Bronchial epithelial cell (primary cell): ENCODE measurements at regions not wholly inside any gene's neighbourhood (a gene's known extent, or its start where the extent isn't known, plus 50 kb on each side); places are given as distances from the start of the nearest gene placed in this dataset.

Experiments used
- DNase-seq: peaks from one replicate; pipeline ENCODE4 v3.0.0-alpha.2; 2010; ENCODE audit warnings: low read depth
- FAIRE-seq: peaks from 2 replicates; lab custom pipeline; 2011; peaks lifted over from hg19 to GRCh38; lab: Jason Lieb, UNC
- H3K27me3 ChIP-seq: 2 replicates; pipeline ENCODE4 v1.5.1; 2011; ENCODE audit warnings: low read length; ENCODE audit not compliant: control insufficient read depth, insufficient read depth
- H3K36me3 ChIP-seq: 2 replicates; pipeline ENCODE4 v1.5.1; 2011; ENCODE audit warnings: low read length; ENCODE audit not compliant: control insufficient read depth, insufficient read depth
- H3K4me3 ChIP-seq: 2 replicates; pipeline ENCODE4 v1.5.1; 2011; ENCODE audit warnings: mild to moderate bottlenecking, low read depth, low read length, control low read depth
- TF ChIP-seq, protein P1 (sequence below): IDR thresholded peaks from 2 replicates; pipeline ENCODE4 v1.5.1; 2011; ENCODE audit warnings: mild to moderate bottlenecking, moderate library complexity, low read length, control low read depth, inconsistent platforms; ENCODE audit not compliant: insufficient read depth, severe bottlenecking

DNA sequence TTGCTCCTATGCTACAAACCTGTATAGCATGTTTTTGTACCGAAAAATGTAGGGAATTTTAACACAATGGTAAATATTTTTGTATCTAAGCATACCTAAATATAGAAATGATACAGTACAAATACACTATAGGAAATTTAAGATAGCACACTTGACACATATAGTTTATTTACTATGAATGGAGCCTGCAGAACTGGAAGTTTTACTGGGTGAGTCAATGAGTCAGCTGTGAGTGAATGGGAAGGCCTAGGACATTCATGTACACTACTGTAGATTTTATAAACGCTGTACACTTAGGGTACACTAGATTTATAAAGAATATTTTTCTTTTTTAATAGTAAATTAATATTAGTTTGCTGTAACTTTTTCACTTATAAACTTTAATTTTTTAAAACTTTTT, 707.7 kb upstream of the EPHA6 start:
- TF ChIP-seq, protein P1, sequence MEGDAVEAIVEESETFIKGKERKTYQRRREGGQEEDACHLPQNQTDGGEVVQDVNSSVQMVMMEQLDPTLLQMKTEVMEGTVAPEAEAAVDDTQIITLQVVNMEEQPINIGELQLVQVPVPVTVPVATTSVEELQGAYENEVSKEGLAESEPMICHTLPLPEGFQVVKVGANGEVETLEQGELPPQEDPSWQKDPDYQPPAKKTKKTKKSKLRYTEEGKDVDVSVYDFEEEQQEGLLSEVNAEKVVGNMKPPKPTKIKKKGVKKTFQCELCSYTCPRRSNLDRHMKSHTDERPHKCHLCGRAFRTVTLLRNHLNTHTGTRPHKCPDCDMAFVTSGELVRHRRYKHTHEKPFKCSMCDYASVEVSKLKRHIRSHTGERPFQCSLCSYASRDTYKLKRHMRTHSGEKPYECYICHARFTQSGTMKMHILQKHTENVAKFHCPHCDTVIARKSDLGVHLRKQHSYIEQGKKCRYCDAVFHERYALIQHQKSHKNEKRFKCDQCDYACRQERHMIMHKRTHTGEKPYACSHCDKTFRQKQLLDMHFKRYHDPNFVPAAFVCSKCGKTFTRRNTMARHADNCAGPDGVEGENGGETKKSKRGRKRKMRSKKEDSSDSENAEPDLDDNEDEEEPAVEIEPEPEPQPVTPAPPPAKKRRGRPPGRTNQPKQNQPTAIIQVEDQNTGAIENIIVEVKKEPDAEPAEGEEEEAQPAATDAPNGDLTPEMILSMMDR, result no peak
- DNase-seq (peak; percentile 4), FAIRE-seq (no peak)

More for the DNA sequence above, 707.7 kb upstream of the EPHA6 start:
- H3K36me3 ChIP-seq, result no peaks in the 10 kb centered on the region
- no peak overlapping the region for H3K4me3 ChIP-seq
- H3K27me3 ChIP-seq, result no peaks in the 10 kb centered on the region
